Ishikawa (cell line): ENCODE measurements at regions not wholly inside any gene's neighbourhood (a gene's known extent, or its start where the extent isn't known, plus 50 kb on each side); places are given as distances from the start of the nearest gene placed in this dataset.

Experiments used
- CEBPB ChIP-seq: IDR thresholded peaks from 2 replicates; pipeline ENCODE4 v1.6.1; 2012
- CREB1 ChIP-seq: IDR thresholded peaks from 2 replicates; pipeline ENCODE4 v1.6.1; 2012; ENCODE audit warnings: low read depth
- EGR1 ChIP-seq: IDR thresholded peaks from 2 replicates; pipeline ENCODE4 v1.6.1; 2012
- EP300 ChIP-seq: IDR thresholded peaks from 2 replicates; pipeline ENCODE4 v1.6.1; 2012; ENCODE audit warnings: borderline replicate concordance
- FOXM1 ChIP-seq: IDR thresholded peaks from 2 replicates; pipeline ENCODE4 v1.6.1; 2012; ENCODE audit warnings: low read depth, borderline replicate concordance
- MAX ChIP-seq: IDR thresholded peaks from 2 replicates; pipeline ENCODE4 v1.6.1; 2012
- NFIC ChIP-seq: IDR thresholded peaks from 2 replicates; pipeline ENCODE4 v1.6.1; 2012
- RAD21 ChIP-seq: IDR thresholded peaks from 2 replicates; pipeline ENCODE4 v1.6.1; 2012; ENCODE audit warnings: low read depth
- TAF1 ChIP-seq: IDR thresholded peaks from 2 replicates; pipeline ENCODE4 v1.6.1; 2012; ENCODE audit warnings: low read depth, mild to moderate bottlenecking
- TCF12 ChIP-seq: IDR thresholded peaks from 2 replicates; pipeline ENCODE4 v1.6.1; 2012; ENCODE audit warnings: low read depth
- TEAD4 ChIP-seq: IDR thresholded peaks from 2 replicates; pipeline ENCODE4 v1.6.1; 2012
- YY1 ChIP-seq: IDR thresholded peaks from 2 replicates; pipeline ENCODE4 v1.6.1; 2012; ENCODE audit warnings: low read depth
- ZBTB7A ChIP-seq: IDR thresholded peaks from 2 replicates; pipeline ENCODE4 v1.6.1; 2012; ENCODE audit warnings: low read depth
- TF ChIP-seq, protein P1 (sequence below): IDR thresholded peaks from 2 replicates; pipeline ENCODE4 v1.6.1; 2012; ENCODE audit warnings: low read depth, mild to moderate bottlenecking
- TF ChIP-seq, protein P2 (sequence below): IDR thresholded peaks from 2 replicates; pipeline ENCODE4 v1.6.1; 2012

DNA sequence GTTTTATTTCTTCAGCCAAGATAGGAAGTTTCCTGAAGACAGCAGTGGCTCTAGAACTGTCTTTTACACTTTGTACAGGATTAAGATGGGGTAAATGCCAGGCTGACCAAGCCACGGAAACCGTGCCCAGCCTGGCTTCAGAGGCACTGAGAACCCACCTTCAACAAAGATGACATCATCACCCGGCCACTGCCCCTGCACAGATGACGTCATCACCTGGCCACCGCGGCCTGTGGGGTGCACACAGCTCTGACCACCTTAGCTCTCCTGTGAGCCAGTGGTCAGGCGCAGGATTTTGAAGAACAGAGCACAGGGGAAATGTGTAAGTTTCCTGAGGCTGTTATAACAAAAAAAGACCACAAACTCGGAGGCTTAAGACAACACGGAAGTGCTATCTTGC is 486.4 kb upstream of the MKI67 start:
- TF ChIP-seq TAF1, result no peak
- no peak for TF ChIP-seq NFIC
- no peak for TF ChIP-seq CEBPB
- no peak for TF ChIP-seq YY1
- TF ChIP-seq CREB1, result no peak
- no peak for TF ChIP-seq RAD21
- TF ChIP-seq, protein P1, sequence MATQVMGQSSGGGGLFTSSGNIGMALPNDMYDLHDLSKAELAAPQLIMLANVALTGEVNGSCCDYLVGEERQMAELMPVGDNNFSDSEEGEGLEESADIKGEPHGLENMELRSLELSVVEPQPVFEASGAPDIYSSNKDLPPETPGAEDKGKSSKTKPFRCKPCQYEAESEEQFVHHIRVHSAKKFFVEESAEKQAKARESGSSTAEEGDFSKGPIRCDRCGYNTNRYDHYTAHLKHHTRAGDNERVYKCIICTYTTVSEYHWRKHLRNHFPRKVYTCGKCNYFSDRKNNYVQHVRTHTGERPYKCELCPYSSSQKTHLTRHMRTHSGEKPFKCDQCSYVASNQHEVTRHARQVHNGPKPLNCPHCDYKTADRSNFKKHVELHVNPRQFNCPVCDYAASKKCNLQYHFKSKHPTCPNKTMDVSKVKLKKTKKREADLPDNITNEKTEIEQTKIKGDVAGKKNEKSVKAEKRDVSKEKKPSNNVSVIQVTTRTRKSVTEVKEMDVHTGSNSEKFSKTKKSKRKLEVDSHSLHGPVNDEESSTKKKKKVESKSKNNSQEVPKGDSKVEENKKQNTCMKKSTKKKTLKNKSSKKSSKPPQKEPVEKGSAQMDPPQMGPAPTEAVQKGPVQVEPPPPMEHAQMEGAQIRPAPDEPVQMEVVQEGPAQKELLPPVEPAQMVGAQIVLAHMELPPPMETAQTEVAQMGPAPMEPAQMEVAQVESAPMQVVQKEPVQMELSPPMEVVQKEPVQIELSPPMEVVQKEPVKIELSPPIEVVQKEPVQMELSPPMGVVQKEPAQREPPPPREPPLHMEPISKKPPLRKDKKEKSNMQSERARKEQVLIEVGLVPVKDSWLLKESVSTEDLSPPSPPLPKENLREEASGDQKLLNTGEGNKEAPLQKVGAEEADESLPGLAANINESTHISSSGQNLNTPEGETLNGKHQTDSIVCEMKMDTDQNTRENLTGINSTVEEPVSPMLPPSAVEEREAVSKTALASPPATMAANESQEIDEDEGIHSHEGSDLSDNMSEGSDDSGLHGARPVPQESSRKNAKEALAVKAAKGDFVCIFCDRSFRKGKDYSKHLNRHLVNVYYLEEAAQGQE, result no peak
- no peak for TF ChIP-seq FOXM1
- no peak for TF ChIP-seq ZBTB7A
- TF ChIP-seq EGR1, result no peak
- TF ChIP-seq, protein P2, sequence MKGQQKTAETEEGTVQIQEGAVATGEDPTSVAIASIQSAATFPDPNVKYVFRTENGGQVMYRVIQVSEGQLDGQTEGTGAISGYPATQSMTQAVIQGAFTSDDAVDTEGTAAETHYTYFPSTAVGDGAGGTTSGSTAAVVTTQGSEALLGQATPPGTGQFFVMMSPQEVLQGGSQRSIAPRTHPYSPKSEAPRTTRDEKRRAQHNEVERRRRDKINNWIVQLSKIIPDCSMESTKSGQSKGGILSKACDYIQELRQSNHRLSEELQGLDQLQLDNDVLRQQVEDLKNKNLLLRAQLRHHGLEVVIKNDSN, result no peak
- TF ChIP-seq MAX, result no peak
- TF ChIP-seq TCF12, result no peak
- TF ChIP-seq TEAD4, result no peak
- no peak for TF ChIP-seq EP300

DNA sequence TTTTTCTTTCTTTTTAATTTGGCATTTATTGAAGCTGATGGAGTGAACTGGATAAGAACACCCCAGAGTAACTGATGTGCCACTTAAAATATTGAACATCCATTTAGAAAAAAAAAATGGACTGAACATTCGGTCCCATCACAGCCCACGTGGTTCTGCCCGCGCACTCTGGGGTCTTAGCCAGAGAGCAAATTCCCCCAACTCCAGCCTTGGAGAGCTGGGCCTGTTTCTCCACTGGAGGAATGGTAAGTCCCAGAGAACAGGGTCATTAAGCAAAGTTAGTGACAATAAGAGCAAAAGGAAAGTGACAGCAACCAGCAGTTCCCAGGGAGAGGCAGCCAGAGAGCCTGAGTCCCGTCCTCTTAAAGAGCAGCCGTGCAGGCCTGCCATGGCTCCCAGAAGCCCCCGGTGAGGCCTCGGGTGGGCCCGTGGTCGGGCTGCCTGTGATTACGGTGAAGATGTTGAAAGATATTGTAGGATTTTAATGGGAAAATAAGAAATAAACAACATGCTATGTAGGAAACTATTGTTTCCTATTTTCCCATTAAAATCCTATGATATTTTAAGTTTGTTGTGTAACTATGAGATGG is 487.9 kb upstream of the MKI67 start:
- TF ChIP-seq ZBTB7A (no peak), NFIC (no peak)
- TF ChIP-seq, protein P1, result no peak

DNA sequence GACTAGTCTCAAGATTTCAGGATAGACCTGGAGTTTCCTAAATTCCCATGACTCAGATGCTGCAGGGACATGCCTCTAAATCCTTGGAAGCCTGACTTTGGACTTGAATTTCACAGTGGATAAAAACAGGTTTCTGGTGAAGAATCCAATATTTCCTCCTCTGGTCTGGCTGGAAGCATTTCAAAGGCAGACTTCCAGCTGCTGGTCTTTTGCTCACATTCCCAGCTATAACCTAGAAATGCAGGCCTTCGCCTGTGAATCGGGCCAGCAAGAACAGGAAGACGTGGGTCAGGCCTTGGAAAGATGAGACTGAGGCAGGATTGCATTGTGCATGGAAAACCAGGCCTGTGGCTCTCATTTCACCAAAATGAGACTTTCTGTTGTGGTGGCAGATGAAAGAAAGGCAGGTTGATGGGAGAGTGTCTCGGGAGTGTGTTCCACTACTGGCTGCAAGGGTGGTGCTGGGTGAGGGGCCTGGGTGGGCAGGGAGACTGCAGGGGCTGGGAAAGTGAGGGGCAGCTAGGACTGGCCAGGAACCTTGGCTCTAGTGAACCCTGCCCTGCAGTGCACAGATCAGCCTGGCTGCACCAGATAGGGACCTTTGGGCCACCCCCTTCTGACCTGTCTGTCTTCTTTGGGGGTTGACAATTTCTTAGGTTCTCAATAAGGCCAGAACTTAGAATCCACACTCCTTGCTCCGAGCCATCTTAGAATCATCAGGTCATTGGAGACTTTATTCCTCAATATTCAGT is 488.8 kb upstream of the MKI67 start:
- TF ChIP-seq, protein P2, result no peak
- no peak for TF ChIP-seq EP300
- no peak for TF ChIP-seq RAD21
- TF ChIP-seq TEAD4, result no peak
- no peak for TF ChIP-seq YY1
- TF ChIP-seq TAF1, result no peak
- no peak for TF ChIP-seq CREB1
- TF ChIP-seq ZBTB7A, result no peak
- TF ChIP-seq, protein P1, result no peak
- TF ChIP-seq CEBPB, result no peak
- no peak for TF ChIP-seq NFIC
- no peak for TF ChIP-seq MAX
- no peak for TF ChIP-seq EGR1
- TF ChIP-seq TCF12, result no peak
- no peak for TF ChIP-seq FOXM1

DNA sequence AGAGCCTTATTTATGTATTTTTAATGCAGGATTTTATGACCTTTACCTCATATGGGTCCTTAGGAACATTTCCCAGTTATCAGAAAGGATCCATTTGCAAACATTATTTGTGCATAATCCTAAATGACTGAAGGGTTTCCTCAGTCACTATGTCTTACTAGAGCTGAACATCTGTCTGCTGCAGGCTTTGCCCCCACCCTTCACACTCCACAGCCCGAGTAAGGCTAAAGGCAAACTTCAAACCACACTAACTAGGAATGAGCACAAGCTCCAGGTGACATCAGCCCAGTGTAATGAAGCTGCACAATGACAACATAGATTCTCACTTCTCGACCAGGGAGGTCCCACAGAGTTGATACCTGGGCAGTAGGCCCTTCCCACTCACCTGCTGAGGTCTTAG is 491.3 kb upstream of the MKI67 start:
- no peak for TF ChIP-seq CEBPB
- TF ChIP-seq MAX, result no peak
- no peak for TF ChIP-seq TEAD4
- no peak for TF ChIP-seq EP300
- TF ChIP-seq EGR1, result no peak
- TF ChIP-seq, protein P2, result no peak
- TF ChIP-seq NFIC, result no peak
- TF ChIP-seq TAF1, result no peak
- no peak for TF ChIP-seq CREB1
- TF ChIP-seq ZBTB7A, result no peak
- no peak for TF ChIP-seq TCF12
- TF ChIP-seq RAD21, result no peak
- no peak for TF ChIP-seq YY1
- no peak for TF ChIP-seq FOXM1
